Fibroblast of upper back skin (primary cell): ENCODE measurements at regions not wholly inside any gene's neighbourhood (a gene's known extent, or its start where the extent isn't known, plus 50 kb on each side); places are given as distances from the start of the nearest gene placed in this dataset.
"Not testable (repeated sequence)": the region's sequence is repeated elsewhere in the genome, so short reads cannot be mapped to it uniquely, and the experiment has no call there.

Experiments used
- DNase-seq: peaks from one replicate; pipeline ENCODE4 v3.0.0-alpha.2; 2013

- no peak for DNase-seq
These were observed 1757.8 kb downstream of the PCDH9 start for GRCh38 chr13:65472336-65472735.

DNA sequence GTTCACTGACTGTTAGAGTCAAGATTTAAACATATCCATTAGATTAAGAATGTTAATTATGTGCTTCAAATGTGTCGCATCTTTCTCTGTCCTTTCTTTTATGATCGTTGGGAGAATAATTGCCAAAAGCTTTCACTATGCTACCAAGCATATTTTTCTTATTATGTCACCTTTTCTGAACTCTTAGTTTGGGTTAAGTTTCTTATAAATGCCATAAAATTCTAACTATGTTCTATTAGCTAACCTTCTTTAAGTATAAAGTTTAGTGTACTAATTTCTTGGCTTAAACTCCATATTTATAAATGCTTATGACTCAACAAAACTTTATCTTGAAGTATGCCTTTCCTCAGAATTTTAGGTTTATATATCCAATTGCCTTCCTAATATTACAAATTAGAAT lies 1759.4 kb downstream of the PCDH9 start:
- peak; percentile 51 for DNase-seq

GRCh38 chr13:65468628-65469027 lies 1761.5 kb downstream of the PCDH9 start:
- peak; percentile 51 for DNase-seq

DNA sequence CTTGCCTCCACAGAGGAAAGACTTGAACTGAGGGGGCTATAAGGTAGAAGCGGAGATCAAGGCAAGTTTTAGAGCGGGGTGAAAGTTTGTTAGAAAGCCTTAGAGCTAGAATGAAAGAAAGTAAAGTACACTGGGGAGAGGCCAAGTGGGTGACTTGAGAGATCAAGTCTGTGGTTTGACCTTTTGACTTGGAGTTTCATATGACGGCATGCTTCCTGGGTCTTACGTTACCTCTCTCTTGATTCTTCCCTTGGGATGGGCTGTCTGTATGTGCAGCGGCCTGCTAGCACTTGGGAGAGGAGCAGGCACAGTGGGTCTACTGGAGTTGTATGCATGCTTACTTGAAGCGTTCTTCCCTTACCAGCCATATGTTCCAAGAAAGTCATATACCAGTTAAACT lies 1768.5 kb downstream of the PCDH9 start:
- DNase-seq: peak; percentile 37

DNA sequence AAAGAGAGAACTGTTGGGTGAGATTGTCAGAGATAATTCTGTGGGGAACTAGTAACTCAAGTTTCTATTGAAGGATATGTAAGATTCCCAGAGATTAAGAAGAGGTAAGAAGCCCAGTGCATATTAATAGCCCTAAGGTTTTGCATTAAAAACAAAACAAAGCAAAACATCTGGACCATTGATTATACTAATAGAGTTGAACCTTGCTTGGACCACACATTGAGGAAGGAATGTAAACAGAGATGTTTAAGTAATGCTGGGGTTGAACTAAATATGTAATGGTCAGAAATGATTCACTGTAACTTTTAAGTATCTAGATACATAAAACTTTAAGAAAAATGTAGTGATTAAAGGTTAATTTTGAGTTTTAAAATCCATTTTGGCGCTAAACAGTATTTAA lies 1770.0 kb downstream of the PCDH9 start:
- peak; percentile 72 for DNase-seq

- no peak for DNase-seq
These were observed 1773.8 kb downstream of the PCDH9 start for GRCh38 chr13:65456150-65456912.

GRCh38 chr13:65454403-65454802 lies 1775.7 kb downstream of the PCDH9 start:
- no peak for DNase-seq

DNA sequence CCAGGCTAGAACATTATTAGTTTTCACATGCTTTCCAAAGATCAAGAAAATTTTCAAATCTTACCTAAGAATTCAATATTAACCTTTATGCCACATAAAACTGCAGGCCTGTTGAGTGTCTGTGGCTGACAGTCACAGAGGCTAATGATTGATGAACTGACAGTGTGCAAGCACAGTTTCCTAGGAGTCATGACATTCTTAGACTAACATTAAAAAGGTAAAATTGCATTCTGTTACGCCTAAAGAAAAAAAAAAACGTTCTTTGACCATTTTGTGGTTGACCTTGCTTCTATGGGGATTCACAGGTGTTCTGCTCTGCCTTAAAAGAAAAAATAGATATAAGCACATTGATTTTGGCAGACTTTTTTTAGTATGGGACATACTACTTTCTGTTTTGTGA lies 1776.2 kb downstream of the PCDH9 start:
- no peak for DNase-seq

GRCh38 chr13:65445340-65445739 lies 1784.8 kb downstream of the PCDH9 start:
- DNase-seq: no peak

GRCh38 chr13:65435590-65435989 lies 1794.5 kb downstream of the PCDH9 start:
- DNase-seq: no peak

GRCh38 chr13:65417953-65418352 lies 1812.2 kb downstream of the PCDH9 start:
- peak; percentile 6 for DNase-seq

GRCh38 chr13:65416784-65417183 lies 1813.4 kb downstream of the PCDH9 start:
- no peak for DNase-seq

DNA sequence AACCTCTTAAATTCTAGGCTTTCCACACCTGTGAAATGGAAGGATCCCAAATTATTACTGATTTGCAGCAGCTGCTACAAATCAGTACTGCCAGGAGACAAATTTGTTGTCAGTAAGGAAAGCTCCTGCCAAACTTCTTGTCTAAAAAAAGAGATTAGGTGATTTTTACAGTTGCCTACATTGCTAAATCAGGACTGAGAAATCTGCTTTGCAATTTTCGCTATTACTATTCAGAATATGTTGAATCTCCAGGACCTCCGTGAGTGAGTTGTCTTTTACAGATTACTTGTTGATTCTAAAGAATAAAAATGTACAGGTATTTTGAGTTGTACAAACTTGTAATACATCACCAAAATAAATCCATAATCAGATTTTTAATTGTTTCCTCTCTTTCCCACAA lies 1815.9 kb downstream of the PCDH9 start:
- DNase-seq: peak; percentile 25

DNA sequence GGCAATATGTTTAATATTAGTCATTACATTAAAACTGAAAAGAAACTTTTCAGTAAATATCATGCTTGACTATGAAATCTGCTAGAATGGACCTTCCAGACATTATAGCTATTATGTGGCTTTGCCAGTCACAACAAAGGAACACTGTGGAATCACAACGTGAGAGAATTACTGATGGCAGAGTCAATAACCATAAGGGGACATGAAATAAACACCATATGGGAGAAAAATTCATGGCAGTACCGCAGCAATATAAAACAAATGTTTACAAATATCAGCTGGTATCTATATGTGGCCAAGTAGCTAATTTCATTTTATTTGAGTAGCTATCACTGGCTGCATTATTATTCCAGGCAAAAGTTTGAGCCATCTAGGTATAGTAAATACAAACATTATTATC lies 1818.6 kb downstream of the PCDH9 start:
- no peak for DNase-seq

DNA sequence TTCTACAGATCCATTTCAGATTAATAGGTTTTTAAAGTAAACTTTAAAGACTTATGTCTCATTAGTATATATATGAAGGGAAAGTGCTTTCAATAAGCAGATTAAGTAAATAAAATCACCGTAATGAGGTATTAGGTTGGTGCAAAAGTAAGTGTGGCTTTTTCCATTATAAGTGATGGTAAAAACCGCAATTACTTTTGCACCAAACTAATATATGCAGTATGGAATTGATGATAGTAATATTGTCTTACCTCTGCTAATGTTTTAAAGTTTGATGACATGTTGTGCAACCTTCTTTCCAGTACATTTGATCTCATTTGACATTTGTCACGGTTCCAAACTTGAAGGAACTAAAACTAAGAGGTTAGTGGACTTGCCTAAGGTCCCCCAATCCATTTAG lies 1819.3 kb downstream of the PCDH9 start:
- DNase-seq: no peak

DNA sequence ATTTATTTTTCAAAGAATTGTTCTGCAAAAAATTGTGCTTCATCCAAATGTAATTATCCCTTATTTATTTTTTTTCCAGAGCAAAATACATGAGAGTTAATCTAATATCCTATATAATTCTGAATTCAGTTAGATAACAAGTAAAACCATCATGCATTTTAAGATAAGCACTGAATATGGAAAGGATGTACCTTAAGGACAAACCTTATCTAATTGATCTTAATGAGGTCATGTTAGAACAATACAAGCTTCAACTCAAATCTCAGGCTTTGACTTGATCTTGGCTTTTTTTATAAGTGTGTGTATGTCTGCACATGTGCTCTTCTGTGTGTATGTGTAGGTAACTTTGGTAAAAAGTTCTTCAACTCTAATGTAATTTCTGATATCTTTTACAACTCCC lies 1828.8 kb downstream of the PCDH9 start:
- DNase-seq: no peak

- DNase-seq: no peak
These were observed 1829.4 kb downstream of the PCDH9 start for GRCh38 chr13:65400702-65401101.

GRCh38 chr13:65387743-65388347 lies 1842.3 kb downstream of the PCDH9 start:
- DNase-seq: no peak

DNA sequence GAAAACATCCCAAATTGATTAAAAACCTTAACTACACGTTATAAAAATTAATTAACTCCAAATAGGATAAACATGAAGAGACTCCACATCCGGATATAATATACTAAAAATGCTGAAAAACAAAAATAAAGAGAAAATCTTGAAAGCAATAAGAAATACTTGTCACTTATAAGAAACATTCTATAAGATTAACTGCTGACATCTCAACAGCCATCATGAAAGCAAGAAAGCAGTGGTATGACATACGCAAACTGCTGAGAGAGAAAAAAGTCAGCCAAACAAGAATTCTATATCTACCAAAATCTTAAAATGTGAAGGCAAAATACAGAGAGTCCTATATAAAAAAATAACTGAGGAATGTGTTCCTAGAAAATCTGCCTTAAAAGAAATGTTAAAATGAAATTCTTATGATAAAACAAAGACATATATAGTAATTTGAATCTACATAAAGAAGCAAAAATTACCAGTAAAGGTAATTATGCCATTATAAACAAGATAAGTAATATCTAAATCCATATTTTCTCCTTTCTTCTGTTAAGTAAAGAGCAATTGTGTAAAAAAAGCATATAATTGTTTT lies 1851.1 kb downstream of the PCDH9 start:
- peak; percentile 31 for DNase-seq

- DNase-seq: no peak
These were observed 1851.7 kb downstream of the PCDH9 start for GRCh38 chr13:65378484-65378883.

- no peak for DNase-seq
These were observed 1861.3 kb downstream of the PCDH9 start for GRCh38 chr13:65368832-65369231.

DNA sequence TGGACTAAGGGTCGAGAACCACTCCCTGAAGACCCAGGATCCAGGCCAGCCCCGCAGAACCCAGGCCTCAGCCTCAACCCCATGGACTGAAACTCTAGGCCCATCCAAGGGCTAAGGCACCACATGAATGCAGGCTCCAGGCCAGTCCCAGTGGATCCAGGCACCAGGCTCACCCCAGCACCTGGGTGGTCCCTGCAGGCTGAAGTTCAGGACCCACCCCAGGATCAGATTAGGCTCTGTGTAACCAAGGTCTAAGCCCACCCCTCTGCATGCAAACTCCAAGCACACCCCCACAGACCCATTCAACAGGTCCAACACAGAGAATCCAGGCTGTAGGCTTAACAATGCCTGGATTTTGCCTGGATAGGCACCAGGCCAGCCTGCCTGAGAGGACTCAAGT lies 1876.2 kb downstream of the PCDH9 start:
- no peak for DNase-seq

DNA sequence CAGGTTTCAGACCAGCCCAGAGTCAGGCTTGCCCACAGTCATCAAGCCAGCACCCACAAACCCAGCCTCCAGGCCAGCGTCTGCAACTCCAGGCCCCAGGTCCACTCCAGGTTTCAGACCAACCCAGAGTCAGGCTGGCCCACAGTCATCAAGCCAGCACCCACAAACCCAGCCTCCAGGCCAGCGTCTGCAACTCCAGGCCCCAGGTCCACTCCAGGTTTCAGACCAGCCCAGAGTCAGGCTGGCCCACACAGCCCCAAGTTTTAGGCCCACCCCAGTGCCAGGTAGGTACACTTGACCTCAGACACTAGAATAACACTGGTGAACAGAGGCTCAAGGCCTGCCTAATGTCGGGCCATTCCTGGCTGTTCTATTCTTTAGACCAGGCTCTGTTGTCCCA lies 1877.0 kb downstream of the PCDH9 start:
- not testable (repeated sequence) for DNase-seq

DNA sequence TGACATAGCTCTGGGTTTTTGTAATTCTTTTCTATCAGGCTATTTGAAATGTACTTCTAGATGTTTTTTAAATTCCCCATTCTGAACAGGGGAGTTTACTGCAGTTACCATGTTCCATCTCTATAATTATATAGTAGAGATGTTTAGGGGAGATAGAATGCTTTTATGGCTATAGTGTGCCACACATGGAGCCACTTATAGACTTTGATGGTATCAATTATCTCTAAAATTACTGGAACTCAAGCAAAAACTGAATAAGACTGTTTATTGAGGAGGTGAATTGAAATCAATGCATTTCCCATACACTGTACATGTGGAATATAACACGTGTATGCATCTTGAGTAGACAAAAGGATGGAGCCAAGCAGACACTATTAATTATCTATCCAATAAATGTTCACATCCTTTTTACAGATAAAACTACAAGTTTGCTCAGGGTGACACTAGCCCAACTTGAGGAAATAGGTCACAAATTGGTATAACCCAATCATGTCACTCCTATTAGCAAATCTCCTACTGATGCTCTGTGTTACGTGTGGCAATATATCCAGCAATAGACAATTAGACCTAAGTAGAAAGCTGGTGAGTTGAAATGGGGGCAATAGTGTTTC lies 1882.6 kb downstream of the PCDH9 start:
- DNase-seq: no peak
